Common myeloid progenitor, CD34-positive (primary cell): ENCODE measurements at regions not wholly inside any gene's neighbourhood (a gene's known extent, or its start where the extent isn't known, plus 50 kb on each side); places are given as distances from the start of the nearest gene placed in this dataset.

Experiments used
- CTCF ChIA-PET: fragments of 350-600 bp; sonication (Branson Sonifier 250); formaldehyde crosslinking; loops from one replicate; lab custom pipeline; 2021; ENCODE audit warnings: antibody characterized with exemption; lab: Charles Lee
- POLR2A ChIA-PET: fragments of 350-600 bp; sonication (Branson Sonifier 250); formaldehyde crosslinking; loops from one replicate; lab custom pipeline; 2021; ENCODE audit warnings: antibody characterized with exemption; lab: Charles Lee
- DNase-seq, 3 donors: peaks; one replicate each; pipeline versions ENCODE4 v3.0.0 to v3.0.0-alpha.2; 2013
- H3K27ac ChIP-seq, 2 experiments: 1 replicate in 1 of 2; 2 replicates in 1 of 2; pipeline ENCODE4 v1.7.0; 2013; ENCODE audit warnings: inconsistent platforms in 2 of 2, low read length in 2 of 2, mild to moderate bottlenecking in 2 of 2, low read depth in 1 of 2, moderate library complexity in 1 of 2; ENCODE audit not compliant: severe bottlenecking in 2 of 2, insufficient read depth in 1 of 2, poor library complexity in 1 of 2
- H3K27me3 ChIP-seq, 5 experiments: replicated peaks in 2 of 5; 1 replicate in 3 of 5; 2 replicates in 2 of 5; pipeline versions ENCODE4 v1.6.1 to v1.7.0; 2013; ENCODE audit warnings: low read length in 4 of 5, mild to moderate bottlenecking in 2 of 5, moderate library complexity in 2 of 5, inconsistent platforms in 1 of 5; ENCODE audit not compliant: insufficient read depth in 5 of 5, control insufficient read depth in 4 of 5
- H3K36me3 ChIP-seq, 4 experiments: 1 replicate in 2 of 4; 2 replicates in 2 of 4; pipeline versions ENCODE4 v1.6.1 to v1.7.0; 2013; ENCODE audit warnings: low read length in 3 of 4, control low read depth in 1 of 4, mild to moderate bottlenecking in 1 of 4; ENCODE audit not compliant: control insufficient read depth in 4 of 4, insufficient read depth in 4 of 4
- H3K4me1 ChIP-seq, 4 experiments: 1 replicate in 3 of 4; 2 replicates in 1 of 4; pipeline versions ENCODE4 v1.6.1 to v1.7.1; 2013; ENCODE audit warnings: low read length in 3 of 4, mild to moderate bottlenecking in 3 of 4, control low read depth in 1 of 4, inconsistent platforms in 1 of 4, moderate library complexity in 1 of 4; ENCODE audit not compliant: control insufficient read depth in 4 of 4, insufficient read depth in 4 of 4; ENCODE audit errors: control extremely low read depth in 1 of 4
- H3K4me3 ChIP-seq, 7 experiments: 1 replicate in 4 of 7; 2 replicates in 3 of 7; pipeline versions ENCODE4 v1.5.1 to v1.7.0; 2013; ENCODE audit warnings: mild to moderate bottlenecking in 7 of 7, low read length in 6 of 7, moderate library complexity in 6 of 7, inconsistent platforms in 2 of 7, low read depth in 2 of 7, control low read depth in 1 of 7; ENCODE audit not compliant: insufficient read depth in 4 of 7, control insufficient read depth in 1 of 7; ENCODE audit errors: extremely low read depth in 1 of 7
- H3K9me3 ChIP-seq, 5 experiments: 1 replicate in 4 of 5; 2 replicates in 1 of 5; pipeline versions ENCODE4 v1.6.1 to v1.7.1; 2013; ENCODE audit warnings: low read length in 4 of 5, mild to moderate bottlenecking in 2 of 5, inconsistent platforms in 1 of 5, low read depth in 1 of 5, moderate library complexity in 1 of 5; ENCODE audit not compliant: control insufficient read depth in 4 of 5, insufficient read depth in 2 of 5; ENCODE audit errors: control extremely low read depth in 1 of 5
- WGBS: methylation state at CpG from one replicate; pipeline ENCODE4 v1.1.5; 2013; ENCODE audit not compliant: insufficient coverage; 5-methylcytosine and 5-hydroxymethylcytosine counted together

DNA sequence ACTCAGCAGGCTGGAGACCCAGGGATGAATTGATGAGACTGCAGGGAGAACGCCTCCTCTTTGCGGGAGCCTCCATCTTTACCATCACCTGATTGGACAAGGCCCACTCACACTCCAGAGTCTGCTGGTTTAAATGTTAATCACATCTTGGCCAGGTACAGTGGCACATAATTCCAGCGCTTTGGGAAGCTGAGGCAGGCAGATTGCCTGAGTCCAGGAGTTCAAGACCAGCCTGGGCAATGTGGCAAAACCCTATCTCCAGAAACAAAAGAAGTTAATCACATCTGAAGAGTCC, 121.8 kb upstream of the C1orf174 start:
- no peak overlapping the region for H3K27ac ChIP-seq
- no peaks in the 10 kb centered on the region for H3K4me1 ChIP-seq
- H3K9me3 ChIP-seq, result no peaks in the 10 kb centered on the region
- no peaks in the 10 kb centered on the region for H3K36me3 ChIP-seq
- H3K27me3 ChIP-seq, result peaks cover 0 to 18% (median 0%) of the 10 kb centered on the region in 5 experiments
- ChIA-PET CTCF (no interaction called here), POLR2A (no interaction called here)
- H3K4me3 ChIP-seq, result no peak overlapping the region
- DNase-seq, result no peak
- 83% methylated on average over 1 of the region's 3 CpGs for WGBS

DNA sequence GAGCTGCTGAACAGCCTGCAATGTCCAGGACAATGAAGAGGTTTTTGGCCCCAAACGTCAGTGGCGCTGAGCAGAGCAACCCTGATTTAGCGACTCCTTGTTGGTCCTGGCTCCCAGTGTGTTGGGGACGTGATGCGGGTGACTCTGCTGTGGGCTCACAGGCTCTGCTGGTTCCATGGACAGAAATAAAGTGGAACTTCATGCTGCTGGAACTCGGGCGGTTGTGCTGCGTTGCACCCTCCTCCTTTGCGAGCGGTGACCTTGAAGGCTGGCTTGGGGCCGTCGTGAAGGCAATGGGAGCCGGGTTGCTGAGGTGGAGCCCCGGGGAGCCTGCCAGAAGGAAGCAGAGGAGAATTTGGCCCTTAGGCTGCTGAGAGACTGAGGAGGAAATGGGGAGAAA, 122.6 kb upstream of the C1orf174 start:
- H3K27me3 ChIP-seq, result peaks cover 0 to 25% (median 0%) of the 10 kb centered on the region in 5 experiments
- ChIA-PET CTCF (no interaction called here), POLR2A (no interaction called here)
- no peak overlapping the region for H3K27ac ChIP-seq
- no peak for DNase-seq
- no peaks in the 10 kb centered on the region for H3K4me1 ChIP-seq
- no peaks in the 10 kb centered on the region for H3K36me3 ChIP-seq
- H3K9me3 ChIP-seq, result no peaks in the 10 kb centered on the region
- whole genome bisulfite sequencing, result 94% methylated on average over 13 of the region's 14 CpGs
- H3K4me3 ChIP-seq, result no peak overlapping the region

DNA sequence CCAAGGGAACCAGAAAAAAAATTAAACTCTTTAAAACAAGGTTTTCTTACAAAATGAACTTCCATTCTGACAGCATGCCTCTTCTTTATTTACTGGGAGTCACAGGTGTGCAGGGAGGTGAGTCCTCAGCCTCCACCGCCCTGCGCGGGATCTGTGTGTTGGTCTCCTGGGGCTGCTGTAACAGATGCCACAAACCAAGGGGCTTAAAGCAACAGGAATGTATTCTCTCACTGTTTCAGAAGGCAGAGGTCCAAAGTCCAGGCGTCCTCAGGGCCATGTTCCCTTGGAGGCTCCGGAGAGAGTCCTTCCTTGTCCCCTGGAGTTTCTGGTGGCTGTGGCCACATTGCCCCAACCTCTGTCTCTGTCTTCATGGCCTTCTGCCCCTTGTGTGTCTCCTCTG, 123.6 kb upstream of the C1orf174 start:
- H3K27me3 ChIP-seq, result peaks cover 0 to 31% (median 0%) of the 10 kb centered on the region in 5 experiments
- no peak overlapping the region for H3K4me3 ChIP-seq
- H3K4me1 ChIP-seq, result no peaks in the 10 kb centered on the region
- no peak for DNase-seq
- no peaks in the 10 kb centered on the region for H3K9me3 ChIP-seq
- POLR2A ChIA-PET, result no interaction called here
- CTCF ChIA-PET, result no interaction called here
- 92% methylated on average over 5 of the region's 5 CpGs for WGBS
- no peak overlapping the region for H3K27ac ChIP-seq
- no peaks in the 10 kb centered on the region for H3K36me3 ChIP-seq

DNA sequence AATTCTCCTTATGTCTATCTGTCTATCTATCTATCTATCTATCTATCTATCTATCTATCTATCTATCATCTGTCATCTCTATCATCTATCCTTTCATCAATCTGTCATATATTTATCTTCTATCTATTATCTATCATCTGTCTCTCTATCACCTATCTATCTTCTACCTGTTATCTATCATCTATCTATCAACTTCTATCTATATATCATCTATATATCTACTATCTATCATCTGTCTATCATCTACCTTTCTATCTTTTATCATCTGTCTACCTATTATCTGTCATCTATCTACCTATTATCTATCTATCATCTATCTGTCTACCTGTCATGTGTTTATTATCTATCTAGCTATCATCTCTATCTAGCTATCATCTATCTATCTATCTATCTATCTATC, 124.7 kb upstream of the C1orf174 start:
- Histone ChIP-seq H3K4me3 (no peak overlapping the region), H3K27ac (no peak overlapping the region), H3K4me1 (no peaks in the 10 kb centered on the region), H3K27me3 (peaks cover 0 to 31% (median 0%) of the 10 kb centered on the region in 5 experiments), H3K9me3 (no peaks in the 10 kb centered on the region), H3K36me3 (no peaks in the 10 kb centered on the region)
- DNase-seq, result no peak
- ChIA-PET CTCF (no interaction called here), POLR2A (no interaction called here)

DNA sequence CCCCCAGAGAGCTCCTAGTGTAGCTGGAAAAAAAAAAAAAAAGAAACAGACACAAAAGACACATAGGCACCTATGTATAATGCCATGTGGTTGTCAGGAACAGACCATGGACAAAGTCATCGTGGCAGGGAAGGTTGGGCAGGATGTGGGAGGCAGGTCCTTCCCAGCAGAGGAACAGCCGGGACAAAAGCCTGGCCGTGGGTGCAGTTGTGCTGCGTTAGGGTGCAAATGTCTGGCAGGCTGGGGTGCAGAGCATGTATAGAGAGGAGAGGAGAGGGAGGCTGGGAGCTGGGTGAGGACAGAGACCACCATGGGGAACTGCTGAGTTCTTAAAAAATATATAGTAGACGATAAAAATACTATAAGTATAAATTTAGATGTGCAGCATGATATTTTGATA, 125.7 kb upstream of the C1orf174 start:
- H3K36me3 ChIP-seq, result no peaks in the 10 kb centered on the region
- no peak for DNase-seq
- ChIA-PET CTCF (no interaction called here), POLR2A (no interaction called here)
- no peaks in the 10 kb centered on the region for H3K9me3 ChIP-seq
- H3K27ac ChIP-seq, result no peak overlapping the region
- H3K27me3 ChIP-seq, result peaks cover 0 to 31% (median 0%) of the 10 kb centered on the region in 5 experiments
- WGBS, result 52% methylated on average over 4 of the region's 5 CpGs
- H3K4me3 ChIP-seq, result no peak overlapping the region
- no peaks in the 10 kb centered on the region for H3K4me1 ChIP-seq

DNA sequence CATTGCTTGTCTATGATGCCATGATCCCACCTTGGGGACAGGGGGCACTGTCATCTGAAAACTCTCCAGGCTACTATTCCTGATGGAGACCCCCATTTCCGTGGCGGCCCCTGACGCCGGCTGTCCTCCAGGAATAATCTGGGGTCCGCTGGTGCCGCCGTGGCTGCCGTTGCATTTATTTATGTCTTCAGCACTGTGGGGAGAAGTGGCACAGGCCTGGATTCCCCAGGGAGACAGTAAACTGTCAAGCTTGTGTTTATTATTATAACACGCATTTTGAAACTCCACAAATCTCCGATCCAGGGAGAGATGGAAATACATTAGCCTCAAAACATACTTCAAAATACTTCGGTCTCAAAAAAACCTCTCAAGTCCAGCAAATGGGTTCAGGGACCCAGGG, 126.9 kb upstream of the C1orf174 start:
- DNase-seq, result no peak
- 79% methylated on average over 8 of the region's 11 CpGs for WGBS
- CTCF ChIA-PET, result no interaction called here

DNA sequence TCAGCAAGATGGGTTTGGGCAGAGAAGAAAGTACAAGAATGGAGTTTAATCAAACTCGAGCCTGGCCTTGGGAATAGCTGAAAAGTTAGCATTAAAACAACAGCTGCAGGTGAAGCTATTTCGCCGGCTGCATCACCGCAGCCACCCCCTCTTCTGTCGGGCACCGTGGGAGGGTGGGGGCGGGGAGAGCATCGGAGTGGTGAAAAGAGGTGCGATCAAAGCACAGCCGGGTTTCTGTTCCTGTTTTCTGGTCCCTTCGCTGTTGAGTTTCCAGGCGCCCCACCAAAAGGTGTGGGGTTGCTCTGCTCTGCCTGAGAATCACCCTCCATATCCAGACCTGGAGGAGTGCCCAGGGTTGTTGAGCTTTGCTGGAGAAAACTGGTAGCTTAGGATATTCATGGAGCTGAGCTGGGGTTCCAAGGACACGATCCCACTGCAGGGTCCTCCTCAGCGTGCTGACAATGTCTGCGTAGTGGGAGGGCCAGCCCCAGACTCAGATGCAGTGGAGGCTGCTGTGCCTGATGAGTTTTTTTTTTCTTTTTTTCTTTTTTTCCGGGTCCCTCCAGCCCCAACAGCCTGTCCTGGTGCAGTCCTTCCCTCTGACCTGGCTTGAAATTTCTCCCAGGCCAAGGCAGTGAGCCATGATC, 127.5 kb upstream of the C1orf174 start:
- CTCF ChIA-PET, result no interaction called here
- peak; percentile 6 to 35 (median 6) for DNase-seq
- no peak overlapping the region for H3K27ac ChIP-seq

More for the DNA sequence above, 126.9 kb upstream of the C1orf174 start:
- Histone ChIP-seq H3K9me3 (peaks cover 0 to 4% (median 1%) of the 10 kb centered on the region in 5 experiments), H3K27ac (no peak overlapping the region), H3K4me3 (no peak overlapping the region), H3K4me1 (no peaks in the 10 kb centered on the region), H3K36me3 (no peaks in the 10 kb centered on the region), H3K27me3 (peaks cover 0 to 34% (median 0%) of the 10 kb centered on the region in 5 experiments)
- POLR2A ChIA-PET, result no interaction called here

More for the DNA sequence above, 127.5 kb upstream of the C1orf174 start:
- H3K27me3 ChIP-seq, result peaks cover 0 to 35% (median 0%) of the 10 kb centered on the region in 5 experiments
- H3K4me1 ChIP-seq, result no peaks in the 10 kb centered on the region
- POLR2A ChIA-PET, result no interaction called here
- H3K9me3 ChIP-seq, result peaks cover 0 to 4% (median 1%) of the 10 kb centered on the region in 5 experiments
- H3K36me3 ChIP-seq, result no peaks in the 10 kb centered on the region
- WGBS, result 31% methylated on average over 11 of the region's 16 CpGs
- H3K4me3 ChIP-seq, result no peak overlapping the region
